ENCODE measurements at regions not wholly inside any gene's neighbourhood (a gene's known extent, or its start where the extent isn't known, plus 50 kb on each side); places are given as distances from the start of the nearest gene placed in this dataset.

DNA sequence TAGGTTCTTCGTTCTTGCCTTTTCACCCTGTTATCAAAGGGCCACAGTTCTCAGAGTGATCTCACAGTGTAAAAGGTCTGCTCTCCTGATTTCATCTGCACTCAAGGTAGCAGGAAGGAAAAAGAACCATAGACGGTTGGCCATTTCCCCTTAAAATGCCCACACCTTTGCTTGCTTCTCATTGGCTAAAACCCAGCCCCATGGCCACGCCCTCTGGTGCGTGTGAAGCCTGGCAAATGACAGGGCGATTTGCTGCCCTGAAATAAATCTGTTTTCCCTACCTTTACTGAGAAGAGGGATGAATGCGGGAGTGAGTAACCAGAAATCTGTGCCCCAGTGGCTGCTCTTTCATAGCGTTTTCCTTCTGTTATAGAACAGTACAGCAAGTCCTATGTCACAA is 269.3 kb downstream of the POU4F1 start:
- TF ChIP-seq RAD21 (IDR thresholded peaks at IDR 0.05; ENCODE audit: low read depth) (no peak), EGR1 (IDR thresholded peaks at IDR 0.05) (no peak), YY1 (IDR thresholded peaks at IDR 0.05; ENCODE audit: low read depth) (no peak), TAF1 (IDR thresholded peaks at IDR 0.05; ENCODE audit: low read depth) (no peak), CREB1 (IDR thresholded peaks at IDR 0.05; ENCODE audit: low read depth) (no peak), EP300 (IDR thresholded peaks at IDR 0.05; ENCODE audit: borderline replicate concordance) (no peak), TCF12 (IDR thresholded peaks at IDR 0.05; ENCODE audit: low read depth) (no peak), NFIC (IDR thresholded peaks at IDR 0.05) (no peak), FOXM1 (IDR thresholded peaks at IDR 0.05; ENCODE audit: borderline replicate concordance, low read depth) (no peak), ZBTB7A (IDR thresholded peaks at IDR 0.05; ENCODE audit: low read depth) (no peak), TEAD4 (IDR thresholded peaks at IDR 0.05) (no peak), CEBPB (IDR thresholded peaks at IDR 0.05) (no peak)
- TF ChIP-seq, protein P1, sequence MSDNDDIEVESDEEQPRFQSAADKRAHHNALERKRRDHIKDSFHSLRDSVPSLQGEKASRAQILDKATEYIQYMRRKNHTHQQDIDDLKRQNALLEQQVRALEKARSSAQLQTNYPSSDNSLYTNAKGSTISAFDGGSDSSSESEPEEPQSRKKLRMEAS (IDR thresholded peaks at IDR 0.05) = no peak
- TF ChIP-seq, protein P2, sequence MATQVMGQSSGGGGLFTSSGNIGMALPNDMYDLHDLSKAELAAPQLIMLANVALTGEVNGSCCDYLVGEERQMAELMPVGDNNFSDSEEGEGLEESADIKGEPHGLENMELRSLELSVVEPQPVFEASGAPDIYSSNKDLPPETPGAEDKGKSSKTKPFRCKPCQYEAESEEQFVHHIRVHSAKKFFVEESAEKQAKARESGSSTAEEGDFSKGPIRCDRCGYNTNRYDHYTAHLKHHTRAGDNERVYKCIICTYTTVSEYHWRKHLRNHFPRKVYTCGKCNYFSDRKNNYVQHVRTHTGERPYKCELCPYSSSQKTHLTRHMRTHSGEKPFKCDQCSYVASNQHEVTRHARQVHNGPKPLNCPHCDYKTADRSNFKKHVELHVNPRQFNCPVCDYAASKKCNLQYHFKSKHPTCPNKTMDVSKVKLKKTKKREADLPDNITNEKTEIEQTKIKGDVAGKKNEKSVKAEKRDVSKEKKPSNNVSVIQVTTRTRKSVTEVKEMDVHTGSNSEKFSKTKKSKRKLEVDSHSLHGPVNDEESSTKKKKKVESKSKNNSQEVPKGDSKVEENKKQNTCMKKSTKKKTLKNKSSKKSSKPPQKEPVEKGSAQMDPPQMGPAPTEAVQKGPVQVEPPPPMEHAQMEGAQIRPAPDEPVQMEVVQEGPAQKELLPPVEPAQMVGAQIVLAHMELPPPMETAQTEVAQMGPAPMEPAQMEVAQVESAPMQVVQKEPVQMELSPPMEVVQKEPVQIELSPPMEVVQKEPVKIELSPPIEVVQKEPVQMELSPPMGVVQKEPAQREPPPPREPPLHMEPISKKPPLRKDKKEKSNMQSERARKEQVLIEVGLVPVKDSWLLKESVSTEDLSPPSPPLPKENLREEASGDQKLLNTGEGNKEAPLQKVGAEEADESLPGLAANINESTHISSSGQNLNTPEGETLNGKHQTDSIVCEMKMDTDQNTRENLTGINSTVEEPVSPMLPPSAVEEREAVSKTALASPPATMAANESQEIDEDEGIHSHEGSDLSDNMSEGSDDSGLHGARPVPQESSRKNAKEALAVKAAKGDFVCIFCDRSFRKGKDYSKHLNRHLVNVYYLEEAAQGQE (IDR thresholded peaks at IDR 0.05; ENCODE audit: low read depth) = no peak
- TF ChIP-seq, protein P3, sequence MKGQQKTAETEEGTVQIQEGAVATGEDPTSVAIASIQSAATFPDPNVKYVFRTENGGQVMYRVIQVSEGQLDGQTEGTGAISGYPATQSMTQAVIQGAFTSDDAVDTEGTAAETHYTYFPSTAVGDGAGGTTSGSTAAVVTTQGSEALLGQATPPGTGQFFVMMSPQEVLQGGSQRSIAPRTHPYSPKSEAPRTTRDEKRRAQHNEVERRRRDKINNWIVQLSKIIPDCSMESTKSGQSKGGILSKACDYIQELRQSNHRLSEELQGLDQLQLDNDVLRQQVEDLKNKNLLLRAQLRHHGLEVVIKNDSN (IDR thresholded peaks at IDR 0.05) = no peak

DNA sequence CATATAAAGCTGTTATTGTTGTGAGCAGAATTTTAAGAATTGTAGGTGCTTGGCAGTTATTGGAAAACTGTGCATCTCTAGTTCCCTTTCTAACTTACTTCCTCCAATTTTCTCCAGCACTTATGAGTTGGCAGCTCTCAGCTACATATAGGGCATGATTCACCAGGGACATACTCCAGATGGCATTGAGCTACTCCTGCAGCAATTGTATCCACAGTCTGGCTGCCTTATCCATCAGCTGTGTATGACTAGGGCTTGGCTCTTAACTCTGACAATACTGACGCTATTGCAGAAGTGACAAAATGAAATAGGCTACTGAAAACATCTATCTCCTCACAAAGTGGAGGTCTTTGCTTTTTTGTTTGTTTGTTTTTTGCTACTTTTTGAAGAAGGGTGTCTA is 276.7 kb downstream of the POU4F1 start:
- TF ChIP-seq YY1 (IDR thresholded peaks at IDR 0.05; ENCODE audit: low read depth) (no peak), EP300 (IDR thresholded peaks at IDR 0.05; ENCODE audit: borderline replicate concordance) (no peak)

DNA sequence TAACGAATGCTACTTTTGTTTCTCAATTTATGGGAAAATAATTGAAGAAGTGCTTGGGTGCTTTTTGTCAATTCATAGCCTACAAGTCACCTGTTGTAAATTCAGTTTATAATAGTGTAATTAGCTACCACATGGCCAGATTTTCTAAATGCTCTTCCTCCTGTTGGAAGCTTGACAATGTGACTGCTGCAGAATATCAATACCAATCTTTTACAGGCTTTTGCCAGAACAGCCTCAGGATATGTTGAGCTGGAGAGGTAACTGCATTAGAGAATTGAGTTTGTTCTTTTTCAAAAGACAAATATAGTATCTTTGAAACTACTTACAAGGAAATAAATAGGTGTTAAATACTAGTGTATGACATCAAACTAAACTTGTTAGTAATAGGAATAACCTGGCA is 277.8 kb downstream of the POU4F1 start:
- TF ChIP-seq YY1 (IDR thresholded peaks at IDR 0.05; ENCODE audit: low read depth) = no peak
- TF ChIP-seq CEBPB (IDR thresholded peaks at IDR 0.05) = no peak
- no peak for TF ChIP-seq TAF1 (IDR thresholded peaks at IDR 0.05; ENCODE audit: low read depth)
- TF ChIP-seq, protein P1 (IDR thresholded peaks at IDR 0.05) = no peak

DNA sequence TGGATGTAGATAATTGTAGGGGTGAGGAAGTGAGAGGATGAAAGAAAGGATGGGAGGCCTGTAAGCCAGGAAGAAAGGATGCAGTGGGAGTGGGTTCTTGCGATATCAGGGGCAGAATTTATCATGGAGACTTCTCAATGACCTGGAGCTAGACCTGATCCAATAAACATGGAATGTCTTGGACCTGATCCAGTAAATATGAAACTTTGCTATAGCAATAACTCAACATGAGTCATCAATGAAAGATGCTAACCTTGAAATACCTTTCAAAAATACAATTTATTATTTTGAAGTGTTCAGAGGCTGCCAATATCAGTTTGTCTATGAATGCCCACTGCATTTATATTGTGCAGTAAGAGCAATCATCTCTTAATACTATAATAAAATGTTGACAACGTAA is 279.5 kb downstream of the POU4F1 start:
- TF ChIP-seq, protein P1 (IDR thresholded peaks at IDR 0.05) = no peak
- TF ChIP-seq TAF1 (IDR thresholded peaks at IDR 0.05; ENCODE audit: low read depth) = no peak
- TF ChIP-seq YY1 (IDR thresholded peaks at IDR 0.05; ENCODE audit: low read depth) = no peak
- TF ChIP-seq TEAD4 (IDR thresholded peaks at IDR 0.05) = no peak
- no peak for TF ChIP-seq ZBTB7A (IDR thresholded peaks at IDR 0.05; ENCODE audit: low read depth)
- TF ChIP-seq RAD21 (IDR thresholded peaks at IDR 0.05; ENCODE audit: low read depth) = no peak
- TF ChIP-seq EP300 (IDR thresholded peaks at IDR 0.05; ENCODE audit: borderline replicate concordance) = no peak
- TF ChIP-seq CEBPB (IDR thresholded peaks at IDR 0.05) = no peak
- no peak for TF ChIP-seq FOXM1 (IDR thresholded peaks at IDR 0.05; ENCODE audit: borderline replicate concordance, low read depth)
- TF ChIP-seq, protein P3 (IDR thresholded peaks at IDR 0.05) = no peak
- TF ChIP-seq, protein P2 (IDR thresholded peaks at IDR 0.05; ENCODE audit: low read depth) = no peak
- TF ChIP-seq EGR1 (IDR thresholded peaks at IDR 0.05) = no peak
- no peak for TF ChIP-seq NFIC (IDR thresholded peaks at IDR 0.05)
- TF ChIP-seq TCF12 (IDR thresholded peaks at IDR 0.05; ENCODE audit: low read depth) = no peak
- TF ChIP-seq CREB1 (IDR thresholded peaks at IDR 0.05; ENCODE audit: low read depth) = no peak

DNA sequence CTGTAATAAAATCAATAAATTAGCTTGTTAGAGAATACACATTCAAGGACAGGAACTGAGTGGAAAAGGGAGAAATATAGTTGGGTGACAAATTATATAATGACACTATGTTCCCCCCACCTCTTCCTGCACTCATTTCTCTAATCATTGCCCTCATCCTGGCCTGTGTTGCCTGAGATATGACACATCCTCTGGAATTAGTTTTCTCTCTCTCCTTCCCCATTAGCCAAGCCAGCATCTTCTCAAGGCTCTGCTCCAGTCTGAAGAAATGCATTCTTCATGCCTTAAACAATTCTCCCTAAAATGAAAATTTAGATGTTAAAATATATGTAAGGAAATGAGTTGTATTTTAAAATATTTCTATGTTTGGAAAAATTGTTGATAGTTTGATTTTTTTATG is 280.3 kb downstream of the POU4F1 start:
- no peak for TF ChIP-seq EGR1 (IDR thresholded peaks at IDR 0.05)
- TF ChIP-seq, protein P1 (IDR thresholded peaks at IDR 0.05) = no peak
- no peak for TF ChIP-seq NFIC (IDR thresholded peaks at IDR 0.05)
- TF ChIP-seq TEAD4 (IDR thresholded peaks at IDR 0.05) = no peak
- no peak for TF ChIP-seq TAF1 (IDR thresholded peaks at IDR 0.05; ENCODE audit: low read depth)
- TF ChIP-seq CREB1 (IDR thresholded peaks at IDR 0.05; ENCODE audit: low read depth) = no peak
- TF ChIP-seq, protein P3 (IDR thresholded peaks at IDR 0.05) = no peak
- no peak for TF ChIP-seq ZBTB7A (IDR thresholded peaks at IDR 0.05; ENCODE audit: low read depth)
- TF ChIP-seq YY1 (IDR thresholded peaks at IDR 0.05; ENCODE audit: low read depth) = no peak
- no peak for TF ChIP-seq CEBPB (IDR thresholded peaks at IDR 0.05)
- TF ChIP-seq, protein P2 (IDR thresholded peaks at IDR 0.05; ENCODE audit: low read depth) = no peak
- TF ChIP-seq EP300 (IDR thresholded peaks at IDR 0.05; ENCODE audit: borderline replicate concordance) = no peak
- no peak for TF ChIP-seq RAD21 (IDR thresholded peaks at IDR 0.05; ENCODE audit: low read depth)
- no peak for TF ChIP-seq FOXM1 (IDR thresholded peaks at IDR 0.05; ENCODE audit: borderline replicate concordance, low read depth)
